Upper lobe of left lung (tissue), 6 donors: ENCODE measurements at regions not wholly inside any gene's neighbourhood (a gene's known extent, or its start where the extent isn't known, plus 50 kb on each side); places are given as distances from the start of the nearest gene placed in this dataset.
"Not testable (repeated sequence)": the region's sequence is repeated elsewhere in the genome, so short reads cannot be mapped to it uniquely, and the experiment has no call there.

Source experiments
- ATAC-seq, 2 donors: fragments of 200-7000 bp; cut with Tn5 transposase; one replicate each; pipeline ENCODE4 v1.9.1; 2022; ENCODE audit warnings: mild to moderate bottlenecking in 2 of 2, moderate library complexity in 2 of 2; ENCODE audit not compliant: low FRiP score in 2 of 2
- DNase-seq, 2 donors: peaks; one replicate each; pipeline ENCODE4 v3.0.0-alpha.2; 2019 to 2020
- H3K27ac ChIP-seq, 4 donors: fragments of 200-600 bp; sonication (generic); one replicate each; pipeline ENCODE4 v1.5.1; 2016 to 2019
- H3K27me3 ChIP-seq, 4 donors: fragments of 200-600 bp; sonication (generic); one replicate each; pipeline ENCODE4 v1.5.1; 2017 to 2019
- H3K36me3 ChIP-seq, 4 donors: fragments of 200-600 bp; sonication (generic); one replicate each; pipeline ENCODE4 v1.5.1; 2016 to 2019
- H3K4me1 ChIP-seq, 4 donors: fragments of 200-600 bp; sonication (generic); one replicate each; pipeline ENCODE4 v1.5.1; 2018 to 2019
- H3K4me3 ChIP-seq, 4 donors: fragments of 200-600 bp; sonication (generic); one replicate each; pipeline ENCODE4 v1.5.1; 2017 to 2019; ENCODE audit warnings: mild to moderate bottlenecking in 2 of 4, moderate library complexity in 1 of 4
- H3K9me3 ChIP-seq, 4 donors: fragments of 200-600 bp; sonication (generic); one replicate each; pipeline ENCODE4 v1.5.1; 2018 to 2019
- EP300 ChIP-seq, 4 donors: sonication (generic); formaldehyde crosslinking; IDR thresholded peaks; one replicate each; pipeline ENCODE4 v1.5.1; 2017; ENCODE audit warnings: antibody characterized with exemption in 4 of 4, control low read depth in 2 of 4
- POLR2A ChIP-seq, 4 donors: fragments of 450-650 bp; IDR thresholded peaks; one replicate each; pipeline ENCODE4 v1.5.1; 2016 to 2017; ENCODE audit warnings: antibody characterized with exemption in 4 of 4, mild to moderate bottlenecking in 2 of 4
- POLR2AphosphoS5 ChIP-seq, 2 donors: sonication (generic); formaldehyde crosslinking; IDR thresholded peaks; one replicate each; pipeline ENCODE4 v1.5.1; 2017; ENCODE audit warnings: antibody characterized with exemption in 2 of 2
- WGBS, 2 donors: methylation state at CpG; one replicate each; pipeline ENCODE4 v1.1.5; 2017 to 2018; 5-methylcytosine and 5-hydroxymethylcytosine counted together
- TF ChIP-seq, protein P1 (sequence below), 6 experiments: fragments of 450-650 bp in 4 of 6; fragments of 200-600 bp in 2 of 6; sonication (generic) in 2 of 6; IDR thresholded peaks; one replicate each; pipeline ENCODE4 v1.5.1; 2016 to 2019; ENCODE audit warnings: antibody characterized with exemption in 6 of 6
- donor health status: DM: no; HTN: no; CAD: no; lungs with moderate emphysema.
- donor health status: DM: no; HTN: yes; CAD: no; lungs with severe emphysema.

DNA sequence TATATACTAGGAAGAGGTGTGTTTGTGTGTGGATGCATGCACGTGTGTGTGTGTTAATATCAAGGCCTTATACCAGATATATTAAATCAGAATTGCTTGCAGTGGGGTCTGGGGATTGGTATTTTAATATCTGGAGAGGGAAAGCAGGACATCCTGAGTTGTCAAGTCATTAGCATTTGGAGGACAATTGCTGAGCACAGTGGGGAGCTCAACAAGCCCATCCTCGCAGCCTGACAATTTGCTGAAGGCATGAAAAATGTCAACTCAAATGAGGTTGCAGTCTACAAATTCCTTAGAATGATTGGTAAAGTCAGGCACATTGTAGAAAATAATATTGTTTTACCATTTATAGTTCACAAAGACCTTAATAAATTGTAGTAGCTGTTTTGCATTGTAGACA, 627.4 kb downstream of the LRRC70 start:
- DNase-seq (no peak), ATAC-seq (no peak)
- Histone ChIP-seq H3K27me3 (no peaks in the 10 kb centered on the region), H3K9me3 (no peaks in the 10 kb centered on the region), H3K36me3 (no peaks in the 10 kb centered on the region), H3K4me1 (no peaks in the 10 kb centered on the region), H3K4me3 (no peak overlapping the region), H3K27ac (no peak overlapping the region)
- WGBS, 2 donors = 73 to 85% methylated on average over 2 of the region's 2 CpGs
- TF ChIP-seq EP300 (IDR thresholded peaks at IDR 0.05) = no peak
- TF ChIP-seq POLR2AphosphoS5 (IDR thresholded peaks at IDR 0.05) = no peak
- no peak for TF ChIP-seq POLR2A (IDR thresholded peaks at IDR 0.05)
- TF ChIP-seq, protein P1, sequence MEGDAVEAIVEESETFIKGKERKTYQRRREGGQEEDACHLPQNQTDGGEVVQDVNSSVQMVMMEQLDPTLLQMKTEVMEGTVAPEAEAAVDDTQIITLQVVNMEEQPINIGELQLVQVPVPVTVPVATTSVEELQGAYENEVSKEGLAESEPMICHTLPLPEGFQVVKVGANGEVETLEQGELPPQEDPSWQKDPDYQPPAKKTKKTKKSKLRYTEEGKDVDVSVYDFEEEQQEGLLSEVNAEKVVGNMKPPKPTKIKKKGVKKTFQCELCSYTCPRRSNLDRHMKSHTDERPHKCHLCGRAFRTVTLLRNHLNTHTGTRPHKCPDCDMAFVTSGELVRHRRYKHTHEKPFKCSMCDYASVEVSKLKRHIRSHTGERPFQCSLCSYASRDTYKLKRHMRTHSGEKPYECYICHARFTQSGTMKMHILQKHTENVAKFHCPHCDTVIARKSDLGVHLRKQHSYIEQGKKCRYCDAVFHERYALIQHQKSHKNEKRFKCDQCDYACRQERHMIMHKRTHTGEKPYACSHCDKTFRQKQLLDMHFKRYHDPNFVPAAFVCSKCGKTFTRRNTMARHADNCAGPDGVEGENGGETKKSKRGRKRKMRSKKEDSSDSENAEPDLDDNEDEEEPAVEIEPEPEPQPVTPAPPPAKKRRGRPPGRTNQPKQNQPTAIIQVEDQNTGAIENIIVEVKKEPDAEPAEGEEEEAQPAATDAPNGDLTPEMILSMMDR (IDR thresholded peaks at IDR 0.05) = no peak

GRCh38 chr5:63201738-63202137, 623.1 kb downstream of the LRRC70 start:
- no peaks in the 10 kb centered on the region for H3K36me3 ChIP-seq
- no peaks in the 10 kb centered on the region for H3K4me1 ChIP-seq
- ATAC-seq = no peak
- H3K9me3 ChIP-seq = no peaks in the 10 kb centered on the region
- no peaks in the 10 kb centered on the region for H3K27me3 ChIP-seq
- H3K4me3 ChIP-seq = no peak overlapping the region
- WGBS, 2 donors = 64 to 75% methylated on average over 2 of the region's 2 CpGs
- TF ChIP-seq POLR2AphosphoS5 (IDR thresholded peaks at IDR 0.05) (no peak), EP300 (IDR thresholded peaks at IDR 0.05) (no peak), POLR2A (IDR thresholded peaks at IDR 0.05) (no peak)
- H3K27ac ChIP-seq = no peak overlapping the region
- no peak for DNase-seq

DNA sequence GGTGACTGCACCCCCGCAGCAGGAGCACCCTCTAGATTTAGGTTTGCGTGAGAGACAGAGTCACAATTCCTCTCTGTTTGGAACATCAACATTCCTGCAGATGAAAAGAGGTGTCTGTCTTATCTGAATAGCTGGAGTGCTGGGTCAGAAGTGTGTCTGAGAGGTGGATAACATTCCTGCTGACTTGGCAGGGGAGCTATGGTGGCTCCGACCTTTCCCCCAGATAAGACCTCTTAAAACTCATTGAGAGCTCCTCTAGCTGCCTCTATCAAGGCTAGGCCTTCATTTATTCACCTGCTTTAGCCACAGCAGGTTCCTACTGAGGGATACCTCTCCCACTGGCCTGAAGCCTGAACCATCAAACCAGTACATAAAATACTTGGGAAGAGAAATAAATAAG, 615.5 kb downstream of the LRRC70 start:
- Histone ChIP-seq H3K27me3 (no peaks in the 10 kb centered on the region), H3K27ac (no peak overlapping the region), H3K4me3 (no peak overlapping the region), H3K4me1 (no peaks in the 10 kb centered on the region), H3K36me3 (no peaks in the 10 kb centered on the region), H3K9me3 (no peaks in the 10 kb centered on the region)
- TF ChIP-seq POLR2A (IDR thresholded peaks at IDR 0.05) = no peak
- TF ChIP-seq EP300 (IDR thresholded peaks at IDR 0.05) = no peak
- TF ChIP-seq POLR2AphosphoS5 (IDR thresholded peaks at IDR 0.05) = no peak
- TF ChIP-seq, protein P1 (IDR thresholded peaks at IDR 0.05) = no peak
- ATAC-seq (no peak), DNase-seq (no peak)
- 60 to 78% methylated on average over 3 of the region's 3 CpGs for WGBS, 2 donors

GRCh38 chr5:63180190-63180589, 601.6 kb downstream of the LRRC70 start:
- not testable (repeated sequence) for ATAC-seq
- WGBS, 2 donors = 95 to 100% methylated on average over 1 of the region's 1 CpG

GRCh38 chr5:63175850-63176249, 597.2 kb downstream of the LRRC70 start:
- DNase-seq = no peak

More at GRCh38 chr5:63180190-63180589, 601.6 kb downstream of the LRRC70 start:
- DNase-seq, H3K27ac ChIP-seq, H3K4me3 ChIP-seq, H3K4me1 ChIP-seq, H3K9me3 ChIP-seq, H3K36me3 ChIP-seq, H3K27me3 ChIP-seq: not testable (repeated sequence)

DNA sequence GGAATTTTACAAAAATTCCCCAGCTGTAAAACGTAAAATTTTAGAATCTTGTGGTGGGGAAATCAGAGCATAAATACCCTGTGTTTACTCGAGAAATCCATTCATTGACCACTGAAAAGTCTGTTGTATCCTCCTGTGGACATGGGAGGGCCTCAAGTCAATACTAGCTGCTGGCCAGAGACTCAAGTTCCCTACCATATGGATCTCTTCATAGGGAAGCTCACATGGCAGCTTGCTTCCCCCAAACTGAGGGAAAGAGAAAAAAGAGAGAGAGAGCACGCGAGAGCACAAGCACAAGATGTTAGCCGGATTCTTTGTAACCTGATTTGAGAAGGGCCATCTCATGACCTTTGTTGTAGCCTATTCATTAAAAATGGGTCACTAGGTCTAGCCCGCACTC, 591.9 kb downstream of the LRRC70 start:
- Histone ChIP-seq H3K36me3 (no peaks in the 10 kb centered on the region), H3K27me3 (no peaks in the 10 kb centered on the region), H3K27ac (no peak overlapping the region), H3K9me3 (no peaks in the 10 kb centered on the region), H3K4me3 (no peak overlapping the region), H3K4me1 (no peaks in the 10 kb centered on the region)
- TF ChIP-seq, protein P1 (IDR thresholded peaks at IDR 0.05) = no peak
- TF ChIP-seq EP300 (IDR thresholded peaks at IDR 0.05) (no peak), POLR2A (IDR thresholded peaks at IDR 0.05) (no peak), POLR2AphosphoS5 (IDR thresholded peaks at IDR 0.05) (no peak)
- 71 to 72% methylated on average over 6 of the region's 6 CpGs for WGBS, 2 donors
- ATAC-seq = no peak
- DNase-seq = no peak

More at GRCh38 chr5:63175850-63176249, 597.2 kb downstream of the LRRC70 start:
- Histone ChIP-seq H3K4me3 (no peak overlapping the region), H3K27ac (no peak overlapping the region), H3K4me1 (no peaks in the 10 kb centered on the region), H3K27me3 (no peaks in the 10 kb centered on the region), H3K9me3 (no peaks in the 10 kb centered on the region), H3K36me3 (no peaks in the 10 kb centered on the region)
- WGBS, 2 donors = 83 to 100% methylated on average over 2 to 4 of the region's 5 CpGs
- no peak for TF ChIP-seq POLR2A (IDR thresholded peaks at IDR 0.05)
- no peak for TF ChIP-seq POLR2AphosphoS5 (IDR thresholded peaks at IDR 0.05)
- TF ChIP-seq EP300 (IDR thresholded peaks at IDR 0.05) = no peak
- TF ChIP-seq, protein P1 (IDR thresholded peaks at IDR 0.05) = no peak
- no peak for ATAC-seq
